ENCODE measurements at regions not wholly inside any gene's neighbourhood (a gene's known extent, or its start where the extent isn't known, plus 50 kb on each side); places are given as distances from the start of the nearest gene placed in this dataset.

DNA sequence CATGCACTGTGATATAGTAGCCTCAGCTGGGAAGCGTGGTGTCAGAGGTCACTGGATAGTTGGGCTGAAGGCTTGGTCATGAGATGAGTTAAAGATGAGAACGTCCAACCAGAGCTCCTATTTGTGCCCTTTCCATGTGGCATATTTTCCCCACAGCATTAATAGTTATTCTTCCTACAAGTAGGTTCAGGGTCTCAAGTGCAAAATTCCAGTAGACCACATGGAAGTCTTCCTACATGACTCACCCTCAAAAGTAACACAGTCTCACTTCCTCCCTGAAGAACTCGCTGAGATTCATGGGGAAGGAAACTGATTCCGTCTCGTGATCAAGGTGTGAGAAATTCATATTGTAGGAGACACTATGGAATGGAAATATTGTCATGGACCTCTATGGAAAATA, 1212.5 kb upstream of the PRKX start:
- no peak for TF ChIP-seq FOXP2 (optimal IDR thresholded peaks at IDR 0.05; ENCODE audit: borderline replicate concordance, extremely low read depth, extremely low read length, insufficient read depth)
- no peak for TF ChIP-seq POLR2AphosphoS5 (IDR thresholded peaks at IDR 0.05; ENCODE audit: low read depth, low read length)
- TF ChIP-seq REST (IDR thresholded peaks at IDR 0.05; ENCODE audit: insufficient read depth in 1 of 2, low read depth in 2 of 2, low read length in 2 of 2) = no peak
- no peak for TF ChIP-seq SIN3A (IDR thresholded peaks at IDR 0.05; ENCODE audit: borderline replicate concordance, insufficient read depth, low read length)
- TF ChIP-seq TAF1 (IDR thresholded peaks at IDR 0.05; ENCODE audit: borderline replicate concordance, insufficient read depth, low read length) = no peak

All from PFSK-1 (cell line).